ENCODE measurements at regions not wholly inside any gene's neighbourhood (a gene's known extent, or its start where the extent isn't known, plus 50 kb on each side); places are given as distances from the start of the nearest gene placed in this dataset.
"Not testable (repeated sequence)": the region's sequence is repeated elsewhere in the genome, so short reads cannot be mapped to it uniquely, and the experiment has no call there.

DNA sequence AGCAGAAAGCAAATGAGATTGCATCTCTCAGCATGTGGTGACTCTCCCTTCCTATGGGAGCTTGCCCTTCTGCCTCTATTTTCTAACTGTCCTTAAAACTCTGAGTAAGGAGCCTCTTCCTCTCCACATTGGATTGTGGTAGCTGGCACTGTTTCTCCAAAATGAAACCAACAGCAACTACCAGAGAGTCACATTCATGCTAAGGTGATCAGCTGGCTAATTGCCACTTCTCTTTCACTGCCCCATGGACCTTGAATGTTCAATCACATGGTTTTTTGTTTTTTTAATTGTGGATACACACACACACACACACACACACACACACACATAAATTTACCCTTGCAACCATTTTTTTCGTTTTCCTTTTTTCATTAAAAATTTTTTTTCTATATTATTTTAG is 154.7 kb upstream of the TSC22D1 start:
- no peak overlapping the region for H3K4me3 ChIP-seq (ENCODE audit: low read length)
- no peak for DNase-seq (ENCODE audit: low read depth, low spot score)

DNA sequence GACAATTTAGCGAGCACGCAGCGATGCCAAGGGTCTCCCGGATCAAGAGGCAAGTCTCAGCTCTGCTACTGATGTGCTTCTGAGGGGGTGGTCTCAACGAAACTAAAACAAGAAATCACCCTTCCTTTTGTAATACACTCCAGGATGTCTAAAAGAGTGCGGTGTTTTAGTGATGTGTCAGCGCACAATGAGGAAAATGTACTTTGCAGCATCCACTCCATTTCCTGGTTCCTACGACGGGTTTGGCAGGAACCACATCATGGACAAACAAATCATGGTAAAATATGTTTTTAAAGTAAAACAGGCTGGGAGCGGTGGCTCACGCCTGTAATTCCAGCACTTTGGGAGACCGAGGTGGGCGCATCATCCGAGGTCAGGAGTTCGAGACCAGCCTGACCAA is 154.0 kb upstream of the TSC22D1 start:
- no peak overlapping the region for H3K4me3 ChIP-seq (ENCODE audit: low read length)
- DNase-seq (ENCODE audit: low read depth, low spot score), result no peak

GRCh38 chr13:44727591-44727990 is 151.5 kb upstream of the TSC22D1 start:
- not testable (repeated sequence) for DNase-seq (ENCODE audit: low read depth, low spot score); H3K4me3 ChIP-seq (ENCODE audit: low read length)

- H3K4me3 ChIP-seq (ENCODE audit: low read length), result no peak overlapping the region
- no peak for DNase-seq (ENCODE audit: low read depth, low spot score)
Measured at GRCh38 chr13:44726778-44727177, 150.6 kb upstream of the TSC22D1 start.

DNA sequence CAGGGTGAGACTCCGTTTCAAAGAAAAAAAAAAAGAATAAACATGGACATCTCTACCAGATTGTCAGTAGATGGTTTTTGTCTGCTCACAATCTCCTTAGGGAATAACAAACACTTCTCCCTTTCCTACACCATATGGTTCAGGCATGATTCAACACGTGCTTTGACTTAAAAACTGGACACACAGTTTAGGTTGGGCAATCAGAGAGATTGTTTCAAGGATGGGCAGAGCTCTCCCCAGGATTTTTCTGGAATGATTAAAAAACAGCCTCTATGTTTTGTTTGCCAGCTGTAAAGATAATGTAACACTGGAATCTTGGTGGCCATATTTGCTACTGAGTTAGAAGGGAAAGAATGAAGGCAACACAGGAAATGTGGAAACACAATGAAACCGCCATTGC is 150.1 kb upstream of the TSC22D1 start:
- no peak overlapping the region for H3K4me3 ChIP-seq (ENCODE audit: low read length)
- DNase-seq (ENCODE audit: low read depth, low spot score), result no peak

DNA sequence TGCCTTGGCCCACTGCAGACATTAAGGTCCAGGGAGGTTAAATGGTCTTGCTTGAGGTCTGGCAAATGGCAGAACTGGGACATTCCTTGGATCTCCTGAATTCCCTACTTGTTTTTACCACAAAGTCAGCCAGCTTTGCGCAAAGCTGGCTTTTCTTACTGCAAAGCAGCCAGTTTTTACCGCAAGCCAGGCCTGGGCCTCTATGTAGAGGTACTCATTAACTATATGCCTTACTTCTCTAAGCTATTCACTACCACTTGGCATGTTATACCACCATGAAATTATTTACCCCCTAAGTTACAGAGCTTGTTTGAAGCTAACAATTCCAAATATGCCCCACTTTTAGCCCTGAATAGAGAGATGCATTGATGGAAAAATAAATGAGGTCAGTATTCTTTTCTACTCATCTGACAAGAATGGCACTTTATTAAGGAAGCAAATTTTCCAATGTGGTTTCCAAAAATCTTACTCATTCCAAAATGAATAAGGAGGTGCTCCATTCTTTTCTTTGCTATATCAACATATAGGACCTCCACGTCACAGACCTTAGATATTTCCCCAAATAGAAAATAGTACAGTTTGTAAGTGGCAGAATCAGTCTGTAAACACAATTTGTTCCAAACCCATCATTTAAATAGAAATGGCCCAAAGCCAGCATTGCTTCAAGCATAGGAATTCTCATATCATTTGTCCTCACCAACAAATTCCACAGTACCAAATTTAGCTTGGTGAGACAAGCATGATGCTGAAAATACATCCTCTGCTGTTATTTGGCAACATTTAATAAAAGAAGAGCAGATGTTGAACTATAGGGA is 143.9 kb upstream of the TSC22D1 start:
- no peak for DNase-seq (ENCODE audit: low read depth, low spot score)

GRCh38 chr13:44718467-44718866 is 142.3 kb upstream of the TSC22D1 start:
- no peak for DNase-seq (ENCODE audit: low read depth, low spot score)

More for the DNA sequence above, 143.9 kb upstream of the TSC22D1 start:
- H3K4me3 ChIP-seq (ENCODE audit: low read length), result no peak overlapping the region

GRCh38 chr13:44715287-44716230 is 139.4 kb upstream of the TSC22D1 start:
- no peak for DNase-seq (ENCODE audit: low read depth, low spot score)
- H3K4me3 ChIP-seq (ENCODE audit: low read length), result no peak overlapping the region

More at GRCh38 chr13:44718467-44718866, 142.3 kb upstream of the TSC22D1 start:
- H3K4me3 ChIP-seq (ENCODE audit: low read length), result no peak overlapping the region

DNA sequence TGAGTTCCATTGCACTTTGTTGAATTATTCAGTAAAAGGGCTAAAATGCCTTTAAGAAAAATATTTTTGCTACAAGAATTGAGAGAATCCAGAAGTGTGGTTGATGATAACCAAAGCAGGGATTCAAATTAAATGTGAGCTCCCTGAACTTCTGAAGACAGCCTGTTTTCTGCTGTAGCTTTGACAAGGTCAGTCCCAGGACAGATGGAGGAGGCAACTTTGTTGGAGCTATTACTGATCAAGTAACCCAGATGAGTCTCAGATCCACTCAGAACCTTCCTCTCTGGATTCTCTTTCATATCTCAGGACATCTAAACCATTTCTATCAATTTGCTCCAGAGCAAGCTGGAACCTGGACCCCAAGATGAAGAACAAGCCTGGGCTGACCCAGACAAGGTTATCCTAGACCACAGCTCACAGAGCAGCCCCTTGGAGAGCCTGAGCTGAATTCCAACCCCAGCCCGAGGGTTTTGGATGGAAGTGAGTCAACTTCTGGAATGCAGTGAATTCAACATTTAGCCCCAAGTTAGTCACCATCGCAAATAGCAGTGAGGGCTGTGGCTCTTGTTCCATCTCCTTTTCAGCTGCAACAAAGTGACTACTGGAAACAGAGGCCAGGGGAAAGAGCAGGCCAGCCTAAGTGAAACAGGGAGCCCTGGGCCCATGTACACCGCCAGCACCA is 137.8 kb upstream of the TSC22D1 start:
- no peak overlapping the region for H3K4me3 ChIP-seq (ENCODE audit: low read length)
- no peak for DNase-seq (ENCODE audit: low read depth, low spot score)

GRCh38 chr13:44711706-44712105 is 135.6 kb upstream of the TSC22D1 start:
- H3K4me3 ChIP-seq (ENCODE audit: low read length), result no peak overlapping the region
- DNase-seq (ENCODE audit: low read depth, low spot score), result no peak

DNA sequence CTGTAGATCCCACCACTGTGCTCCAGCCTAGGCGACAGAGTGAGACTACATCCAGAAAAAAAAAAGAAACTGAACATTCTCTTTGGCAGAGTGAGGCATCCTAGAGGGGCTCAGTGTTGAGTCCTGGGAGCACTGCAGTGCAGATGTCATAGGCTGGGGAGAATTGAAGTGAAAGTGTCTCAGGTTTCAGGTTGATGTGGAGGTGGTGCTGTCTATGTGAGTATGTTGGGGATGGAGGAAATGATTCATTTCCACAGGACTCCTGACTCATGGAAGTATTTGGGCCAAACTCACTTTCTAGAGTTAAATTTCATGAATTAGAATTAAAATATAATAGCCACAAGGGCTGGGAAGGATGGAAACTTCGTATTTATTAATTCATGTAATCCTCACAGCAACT is 134.4 kb upstream of the TSC22D1 start:
- no peak for DNase-seq (ENCODE audit: low read depth, low spot score)
- no peak overlapping the region for H3K4me3 ChIP-seq (ENCODE audit: low read length)

GRCh38 chr13:44704811-44705210 is 128.7 kb upstream of the TSC22D1 start:
- DNase-seq (ENCODE audit: low read depth, low spot score); H3K4me3 ChIP-seq (ENCODE audit: low read length): not testable (repeated sequence)

DNA sequence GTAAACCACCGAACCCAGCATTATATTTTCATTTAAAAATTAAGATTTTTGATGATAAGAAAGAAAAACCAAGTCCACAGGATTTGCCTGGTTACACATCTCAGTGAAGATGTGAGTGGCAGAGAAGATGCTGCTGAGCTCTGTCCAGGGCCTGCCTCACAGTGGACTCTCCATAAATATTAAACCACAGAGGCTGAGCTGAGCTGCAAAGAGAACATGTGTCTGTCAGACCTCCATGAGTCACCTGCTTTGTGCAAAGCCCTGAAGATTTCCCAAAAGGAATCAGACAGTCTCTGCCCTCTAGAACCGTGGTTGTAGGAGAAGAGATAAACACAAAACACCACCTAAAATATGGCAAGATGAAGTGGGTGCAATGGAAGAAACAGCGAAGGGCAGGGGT is 127.2 kb upstream of the TSC22D1 start:
- DNase-seq (ENCODE audit: low read depth, low spot score), result no peak
- no peak overlapping the region for H3K4me3 ChIP-seq (ENCODE audit: low read length)

- DNase-seq (ENCODE audit: low read depth, low spot score), result no peak
- H3K4me3 ChIP-seq (ENCODE audit: low read length), result no peak overlapping the region
Measured at GRCh38 chr13:44698066-44698465, 121.9 kb upstream of the TSC22D1 start.

GRCh38 chr13:44697058-44697457 is 120.9 kb upstream of the TSC22D1 start:
- H3K4me3 ChIP-seq (ENCODE audit: low read length), result no peak overlapping the region
- DNase-seq (ENCODE audit: low read depth, low spot score), result no peak

- no peak for DNase-seq (ENCODE audit: low read depth, low spot score)
Measured at GRCh38 chr13:44695520-44695919, 119.4 kb upstream of the TSC22D1 start.

GRCh38 chr13:44694842-44695241 is 118.7 kb upstream of the TSC22D1 start:
- no peak overlapping the region for H3K4me3 ChIP-seq (ENCODE audit: low read length)
- no peak for DNase-seq (ENCODE audit: low read depth, low spot score)

More at GRCh38 chr13:44695520-44695919, 119.4 kb upstream of the TSC22D1 start:
- H3K4me3 ChIP-seq (ENCODE audit: low read length), result no peak overlapping the region

GRCh38 chr13:44694291-44694690 is 118.2 kb upstream of the TSC22D1 start:
- H3K4me3 ChIP-seq (ENCODE audit: low read length), result no peak overlapping the region
- DNase-seq (ENCODE audit: low read depth, low spot score), result no peak

GRCh38 chr13:44693156-44693764 is 117.1 kb upstream of the TSC22D1 start:
- no peak for DNase-seq (ENCODE audit: low read depth, low spot score)
- no peak overlapping the region for H3K4me3 ChIP-seq (ENCODE audit: low read length)

All from Jurkat, Clone E6-1 (cell line).